ENCODE measurements at regions not wholly inside any gene's neighbourhood (a gene's known extent, or its start where the extent isn't known, plus 50 kb on each side); places are given as distances from the start of the nearest gene placed in this dataset.

- no peak overlapping the region for H3K4me3 ChIP-seq
- no peaks in the 10 kb centered on the region for H3K9me3 ChIP-seq
- no peaks in the 10 kb centered on the region for H3K36me3 ChIP-seq
- H3K27ac ChIP-seq = peak overlapping the region in 2 of 4 donors; percentile 60 to 66
- no peaks in the 10 kb centered on the region for H3K27me3 ChIP-seq
- ATAC-seq (ENCODE audit: low FRiP score in 2 of 2) = peak; percentile 91 to 93
- WGBS, 2 donors = 20 to 28% methylated on average over 6 of the region's 6 CpGs
- peak in 1 of 2 donors; percentile 70 for DNase-seq
- TF ChIP-seq, protein P1, sequence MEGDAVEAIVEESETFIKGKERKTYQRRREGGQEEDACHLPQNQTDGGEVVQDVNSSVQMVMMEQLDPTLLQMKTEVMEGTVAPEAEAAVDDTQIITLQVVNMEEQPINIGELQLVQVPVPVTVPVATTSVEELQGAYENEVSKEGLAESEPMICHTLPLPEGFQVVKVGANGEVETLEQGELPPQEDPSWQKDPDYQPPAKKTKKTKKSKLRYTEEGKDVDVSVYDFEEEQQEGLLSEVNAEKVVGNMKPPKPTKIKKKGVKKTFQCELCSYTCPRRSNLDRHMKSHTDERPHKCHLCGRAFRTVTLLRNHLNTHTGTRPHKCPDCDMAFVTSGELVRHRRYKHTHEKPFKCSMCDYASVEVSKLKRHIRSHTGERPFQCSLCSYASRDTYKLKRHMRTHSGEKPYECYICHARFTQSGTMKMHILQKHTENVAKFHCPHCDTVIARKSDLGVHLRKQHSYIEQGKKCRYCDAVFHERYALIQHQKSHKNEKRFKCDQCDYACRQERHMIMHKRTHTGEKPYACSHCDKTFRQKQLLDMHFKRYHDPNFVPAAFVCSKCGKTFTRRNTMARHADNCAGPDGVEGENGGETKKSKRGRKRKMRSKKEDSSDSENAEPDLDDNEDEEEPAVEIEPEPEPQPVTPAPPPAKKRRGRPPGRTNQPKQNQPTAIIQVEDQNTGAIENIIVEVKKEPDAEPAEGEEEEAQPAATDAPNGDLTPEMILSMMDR (IDR thresholded peaks at IDR 0.05) = peak; percentile 74 to 90 (median 82)
- TF ChIP-seq POLR2A (IDR thresholded peaks at IDR 0.05) = no peak
- H3K4me1 ChIP-seq = peaks cover 5 to 22% (median 19%) of the 10 kb centered on the region in 4 donors
These were observed 96.6 kb downstream of the PCSK1 start for GRCh38 chr5:96336351-96336985.

GRCh38 chr5:96335873-96336272 lies 97.2 kb downstream of the PCSK1 start:
- Histone ChIP-seq H3K36me3 (no peaks in the 10 kb centered on the region), H3K27me3 (no peaks in the 10 kb centered on the region), H3K9me3 (no peaks in the 10 kb centered on the region), H3K4me3 (no peak overlapping the region), H3K4me1 (peaks cover 5 to 26% (median 21%) of the 10 kb centered on the region in 4 donors), H3K27ac (peak overlapping the region in 2 of 4 donors; percentile 60 to 66)
- ATAC-seq (ENCODE audit: low FRiP score in 2 of 2) (no peak), DNase-seq (no peak)
- WGBS, 2 donors = 75 to 78% methylated on average over 2 of the region's 2 CpGs
- TF ChIP-seq, protein P1 (IDR thresholded peaks at IDR 0.05) = no peak

GRCh38 chr5:96333391-96333790 lies 99.7 kb downstream of the PCSK1 start:
- 85 to 95% methylated on average over 4 of the region's 4 CpGs for WGBS, 2 donors
- Histone ChIP-seq H3K4me1 (peaks cover 5 to 23% (median 19%) of the 10 kb centered on the region in 4 donors), H3K27ac (no peak overlapping the region), H3K36me3 (no peaks in the 10 kb centered on the region), H3K9me3 (no peaks in the 10 kb centered on the region), H3K4me3 (no peak overlapping the region), H3K27me3 (no peaks in the 10 kb centered on the region)
- no peak for DNase-seq
- no peak for ATAC-seq (ENCODE audit: low FRiP score in 2 of 2)
- no peak for TF ChIP-seq EP300 (IDR thresholded peaks at IDR 0.05)
- TF ChIP-seq, protein P1 (IDR thresholded peaks at IDR 0.05) = no peak
- no peak for TF ChIP-seq POLR2AphosphoS5 (IDR thresholded peaks at IDR 0.05)
- no peak for TF ChIP-seq POLR2A (IDR thresholded peaks at IDR 0.05)

- H3K4me1 ChIP-seq = peaks cover 5 to 22% (median 18%) of the 10 kb centered on the region in 4 donors
- H3K27ac ChIP-seq = no peak overlapping the region
- no peaks in the 10 kb centered on the region for H3K9me3 ChIP-seq
- 81 to 85% methylated on average over 14 of the region's 14 CpGs for WGBS, 2 donors
- DNase-seq (no peak), ATAC-seq (ENCODE audit: low FRiP score in 2 of 2) (no peak)
- no peaks in the 10 kb centered on the region for H3K36me3 ChIP-seq
- TF ChIP-seq POLR2A (IDR thresholded peaks at IDR 0.05) (no peak), POLR2AphosphoS5 (IDR thresholded peaks at IDR 0.05) (no peak)
- H3K27me3 ChIP-seq = no peaks in the 10 kb centered on the region
- no peak overlapping the region for H3K4me3 ChIP-seq
These were observed 100.3 kb downstream of the PCSK1 start for GRCh38 chr5:96332535-96333366.

GRCh38 chr5:96331681-96332361 lies 101.2 kb downstream of the PCSK1 start:
- DNase-seq = no peak
- no peak for ATAC-seq (ENCODE audit: low FRiP score in 2 of 2)
- no peaks in the 10 kb centered on the region for H3K36me3 ChIP-seq
- H3K4me3 ChIP-seq = no peak overlapping the region
- no peaks in the 10 kb centered on the region for H3K9me3 ChIP-seq
- no peaks in the 10 kb centered on the region for H3K27me3 ChIP-seq
- WGBS, 2 donors = 58 to 68% methylated on average over 2 of the region's 2 CpGs
- H3K27ac ChIP-seq = no peak overlapping the region
- H3K4me1 ChIP-seq = peaks cover 5 to 16% (median 12%) of the 10 kb centered on the region in 4 donors
- TF ChIP-seq EP300 (IDR thresholded peaks at IDR 0.05) = no peak
